ENCODE measurements at regions not wholly inside any gene's neighbourhood (a gene's known extent, or its start where the extent isn't known, plus 50 kb on each side); places are given as distances from the start of the nearest gene placed in this dataset.

DNA sequence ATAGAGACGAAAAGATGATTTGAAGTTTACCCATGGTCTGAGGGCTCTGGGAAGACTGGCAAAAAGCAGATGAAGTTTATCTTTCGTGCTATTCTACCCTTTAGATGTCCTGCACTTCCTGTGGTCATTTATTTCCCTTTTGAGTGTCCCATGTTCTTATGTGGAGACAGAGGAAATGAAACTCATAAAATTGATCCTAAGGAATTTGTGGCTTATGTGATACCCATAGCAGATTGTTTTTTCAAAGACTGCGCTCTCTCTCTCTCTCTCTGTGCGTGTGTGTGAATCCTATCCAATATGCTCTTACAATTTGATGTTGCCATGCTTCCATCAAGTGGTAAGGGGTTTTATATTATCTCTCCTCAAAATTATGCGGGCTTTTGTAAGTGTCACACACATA lies 607.5 kb upstream of the DPPA4 start:
- TF ChIP-seq, protein P1, sequence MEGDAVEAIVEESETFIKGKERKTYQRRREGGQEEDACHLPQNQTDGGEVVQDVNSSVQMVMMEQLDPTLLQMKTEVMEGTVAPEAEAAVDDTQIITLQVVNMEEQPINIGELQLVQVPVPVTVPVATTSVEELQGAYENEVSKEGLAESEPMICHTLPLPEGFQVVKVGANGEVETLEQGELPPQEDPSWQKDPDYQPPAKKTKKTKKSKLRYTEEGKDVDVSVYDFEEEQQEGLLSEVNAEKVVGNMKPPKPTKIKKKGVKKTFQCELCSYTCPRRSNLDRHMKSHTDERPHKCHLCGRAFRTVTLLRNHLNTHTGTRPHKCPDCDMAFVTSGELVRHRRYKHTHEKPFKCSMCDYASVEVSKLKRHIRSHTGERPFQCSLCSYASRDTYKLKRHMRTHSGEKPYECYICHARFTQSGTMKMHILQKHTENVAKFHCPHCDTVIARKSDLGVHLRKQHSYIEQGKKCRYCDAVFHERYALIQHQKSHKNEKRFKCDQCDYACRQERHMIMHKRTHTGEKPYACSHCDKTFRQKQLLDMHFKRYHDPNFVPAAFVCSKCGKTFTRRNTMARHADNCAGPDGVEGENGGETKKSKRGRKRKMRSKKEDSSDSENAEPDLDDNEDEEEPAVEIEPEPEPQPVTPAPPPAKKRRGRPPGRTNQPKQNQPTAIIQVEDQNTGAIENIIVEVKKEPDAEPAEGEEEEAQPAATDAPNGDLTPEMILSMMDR (conservative IDR thresholded peaks at IDR 0.05; ENCODE audit: low read depth, low read length), result no peak
- no peak overlapping the region for H3K4me3 ChIP-seq (ENCODE audit: low read depth, low read length)
- no peak for DNase-seq (ENCODE audit: low read depth)

DNA sequence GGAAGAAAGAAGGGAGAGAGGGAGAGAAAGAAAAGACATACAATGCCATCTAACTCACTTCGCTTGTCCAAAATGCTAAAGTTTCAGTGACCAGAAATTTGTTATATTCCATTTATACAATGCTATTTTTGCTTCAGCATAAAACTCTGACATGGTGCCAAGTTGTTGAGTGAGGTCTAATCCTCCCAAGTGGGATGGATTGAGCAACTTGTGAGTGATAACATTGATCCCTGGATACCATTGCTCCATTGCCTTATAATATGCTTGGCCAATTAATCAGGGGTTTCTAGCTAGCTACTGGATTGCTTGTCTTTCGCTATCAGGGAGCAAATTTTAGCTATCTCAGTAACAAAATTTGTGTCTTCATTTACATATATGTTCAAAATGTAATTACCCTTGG lies 615.6 kb upstream of the DPPA4 start:
- no peak for DNase-seq (ENCODE audit: low read depth)
- TF ChIP-seq, protein P1 (conservative IDR thresholded peaks at IDR 0.05; ENCODE audit: low read depth, low read length), result no peak
- no peak overlapping the region for H3K4me3 ChIP-seq (ENCODE audit: low read depth, low read length)

DNA sequence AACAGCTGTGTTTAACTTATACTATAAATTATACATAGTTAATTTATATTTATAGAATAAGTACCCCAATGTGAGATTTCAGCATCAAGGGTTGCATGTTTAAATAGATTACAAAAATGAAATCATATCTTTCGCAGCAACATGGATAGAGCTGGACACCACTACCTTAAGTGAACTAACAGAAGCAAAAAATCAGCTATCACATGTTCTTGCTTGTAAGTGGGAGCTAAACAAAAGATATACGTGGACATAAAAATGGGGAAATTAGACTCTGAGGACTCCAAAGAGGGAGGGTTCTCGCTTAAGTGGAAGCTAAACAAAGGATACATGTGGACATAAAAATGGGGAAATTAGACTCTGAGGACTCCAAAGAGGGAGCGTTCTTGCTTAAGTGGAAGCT lies 626.5 kb upstream of the DPPA4 start:
- no peak overlapping the region for H3K4me3 ChIP-seq (ENCODE audit: low read depth, low read length)
- no peak for DNase-seq (ENCODE audit: low read depth)
- TF ChIP-seq, protein P1 (conservative IDR thresholded peaks at IDR 0.05; ENCODE audit: low read depth, low read length), result no peak

DNA sequence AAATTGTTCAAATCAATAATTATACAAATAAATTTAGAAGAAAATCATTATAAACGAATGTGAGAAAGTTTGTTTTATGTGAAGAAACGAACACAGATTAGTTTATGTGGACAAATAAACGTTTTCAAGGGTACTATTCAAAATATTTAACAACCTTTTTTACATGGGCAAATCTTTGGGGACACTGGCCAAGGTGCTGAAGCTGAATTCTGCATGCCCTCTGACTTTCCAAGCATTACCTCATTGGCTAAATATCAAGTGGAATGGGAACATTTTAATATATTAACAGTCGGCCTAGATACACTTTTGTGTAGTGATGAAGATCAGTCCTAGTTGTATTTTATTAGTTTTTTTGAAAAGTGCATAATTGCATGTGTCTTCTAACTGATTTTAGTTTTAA lies 636.4 kb upstream of the DPPA4 start:
- TF ChIP-seq, protein P1 (conservative IDR thresholded peaks at IDR 0.05; ENCODE audit: low read depth, low read length), result no peak
- no peak overlapping the region for H3K4me3 ChIP-seq (ENCODE audit: low read depth, low read length)
- DNase-seq (ENCODE audit: low read depth), result no peak

DNA sequence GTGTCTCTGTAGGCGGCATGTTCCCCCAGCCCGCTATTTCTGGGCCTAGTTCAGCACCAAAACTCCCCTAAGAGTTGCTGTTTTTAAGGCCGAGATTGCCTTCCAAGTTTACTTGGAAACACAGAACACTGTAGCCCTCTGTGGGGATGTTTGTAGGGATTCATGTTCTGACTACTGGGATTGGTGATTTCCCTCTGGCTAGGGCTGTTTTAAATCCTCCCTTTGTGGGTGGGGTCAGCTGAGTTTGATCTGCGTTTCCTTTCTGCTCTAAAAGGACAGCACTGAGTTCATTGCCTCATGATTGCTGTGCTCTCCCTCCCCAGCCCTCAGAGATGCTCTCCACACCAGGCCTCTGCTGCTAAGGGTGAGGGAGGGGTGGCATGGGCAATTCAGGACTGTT lies 640.6 kb upstream of the DPPA4 start:
- H3K4me3 ChIP-seq (ENCODE audit: low read depth, low read length), result no peak overlapping the region
- TF ChIP-seq, protein P1 (conservative IDR thresholded peaks at IDR 0.05; ENCODE audit: low read depth, low read length), result no peak
- no peak for DNase-seq (ENCODE audit: low read depth)

DNA sequence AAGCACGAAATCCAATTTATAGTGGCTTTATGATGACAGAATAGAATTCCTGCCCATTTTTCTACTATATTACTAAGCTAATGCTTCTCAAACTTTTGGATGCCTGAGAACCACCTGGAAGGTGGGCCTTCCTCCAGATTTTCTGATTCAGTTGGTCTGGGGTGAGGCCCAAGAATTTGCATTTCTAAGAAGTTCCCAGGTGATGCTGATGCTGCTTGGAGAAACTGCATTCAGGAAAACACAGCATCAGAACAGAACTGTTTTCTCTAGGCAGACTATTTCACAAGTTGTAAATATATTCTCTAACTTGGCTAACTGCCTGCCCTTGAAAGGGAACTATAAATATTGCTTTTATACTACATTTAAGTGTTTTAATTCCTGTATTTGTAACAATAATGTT lies 644.9 kb upstream of the DPPA4 start:
- no peak for DNase-seq (ENCODE audit: low read depth)
- no peak overlapping the region for H3K4me3 ChIP-seq (ENCODE audit: low read depth, low read length)
- TF ChIP-seq, protein P1 (conservative IDR thresholded peaks at IDR 0.05; ENCODE audit: low read depth, low read length), result no peak

DNA sequence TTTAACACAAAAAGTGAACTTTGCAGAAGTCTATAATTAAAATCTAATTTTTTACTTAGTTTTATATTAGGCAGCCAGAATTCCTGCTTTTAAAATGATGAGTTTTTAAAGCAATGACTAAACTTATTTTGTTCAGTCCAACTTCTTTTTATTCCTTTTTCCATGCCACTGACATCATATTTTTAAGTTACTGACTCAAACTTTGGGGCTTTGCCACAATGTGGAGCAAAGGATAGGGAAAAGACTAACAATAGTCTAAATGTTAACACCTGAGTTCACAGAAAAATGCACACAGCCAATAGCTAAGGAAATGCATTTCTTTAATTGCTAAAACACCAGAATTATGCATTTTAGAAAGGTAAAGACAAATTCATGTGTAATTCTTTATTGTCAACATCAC lies 647.6 kb upstream of the DPPA4 start:
- H3K4me3 ChIP-seq (ENCODE audit: low read depth, low read length), result no peak overlapping the region
- TF ChIP-seq, protein P1 (conservative IDR thresholded peaks at IDR 0.05; ENCODE audit: low read depth, low read length), result no peak
- DNase-seq (ENCODE audit: low read depth), result no peak

Measured in epithelial cell of proximal tubule (primary cell).